ENCODE measurements at regions not wholly inside any gene's neighbourhood (a gene's known extent, or its start where the extent isn't known, plus 50 kb on each side); places are given as distances from the start of the nearest gene placed in this dataset.

DNA sequence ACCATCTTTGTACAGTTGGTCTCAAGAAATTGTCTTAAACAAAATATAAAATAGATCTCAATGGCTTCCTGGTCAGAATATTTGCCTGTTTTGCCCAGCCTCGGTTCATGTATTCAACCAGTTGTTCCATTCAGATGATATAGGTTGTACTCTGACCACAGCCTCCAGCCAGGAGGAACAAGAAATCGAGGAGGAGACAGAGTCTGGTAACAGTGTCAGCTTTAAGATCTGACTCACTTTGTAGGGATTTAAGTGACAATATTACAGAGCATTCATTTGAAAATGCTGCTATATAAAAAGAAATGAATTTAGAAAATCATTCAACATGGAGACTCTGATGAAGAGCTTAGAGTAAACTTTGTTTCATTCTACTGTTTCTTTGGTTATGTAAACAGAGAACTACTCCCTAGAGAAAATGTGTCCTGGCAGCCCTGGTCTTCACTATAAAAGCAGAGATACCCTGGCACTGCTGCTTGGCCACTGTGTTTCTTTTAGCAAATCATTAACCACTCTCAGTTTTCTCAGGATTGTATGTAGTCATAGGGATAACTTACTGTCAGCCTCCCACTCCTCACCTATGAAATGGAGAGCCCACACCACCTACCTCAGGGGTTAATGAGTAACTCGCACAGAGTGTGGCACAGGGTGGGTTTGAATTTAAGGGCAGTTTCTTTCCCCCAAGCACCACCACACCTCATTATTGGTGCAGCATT lies 53.5 kb downstream of the PAGE2 start:
- H3K9ac ChIP-seq (ENCODE audit: insufficient read length), result no peak overlapping the region
- DNase-seq (ENCODE audit: low read depth, low spot score), result no peak
- no peak overlapping the region for H3K4me3 ChIP-seq
- H3K36me3 ChIP-seq (ENCODE audit: insufficient read depth, low read length), result peaks cover 7% of the 10 kb centered on the region; the same call in 1 of the 2 replicates
- no peak for TF ChIP-seq FOXP2 (optimal IDR thresholded peaks at IDR 0.05; ENCODE audit: control extremely low read depth, extremely low read length, insufficient read depth)
- no peak for TF ChIP-seq EZH2 (IDR thresholded peaks at IDR 0.05)
- TF ChIP-seq POLR2AphosphoS5 (IDR thresholded peaks at IDR 0.05; ENCODE audit: borderline replicate concordance, low read depth, low read length), result no peak
- H3K27ac ChIP-seq, result no peak overlapping the region
- H3K9me3 ChIP-seq (ENCODE audit: low read depth, low read length), result no peaks in the 10 kb centered on the region

DNA sequence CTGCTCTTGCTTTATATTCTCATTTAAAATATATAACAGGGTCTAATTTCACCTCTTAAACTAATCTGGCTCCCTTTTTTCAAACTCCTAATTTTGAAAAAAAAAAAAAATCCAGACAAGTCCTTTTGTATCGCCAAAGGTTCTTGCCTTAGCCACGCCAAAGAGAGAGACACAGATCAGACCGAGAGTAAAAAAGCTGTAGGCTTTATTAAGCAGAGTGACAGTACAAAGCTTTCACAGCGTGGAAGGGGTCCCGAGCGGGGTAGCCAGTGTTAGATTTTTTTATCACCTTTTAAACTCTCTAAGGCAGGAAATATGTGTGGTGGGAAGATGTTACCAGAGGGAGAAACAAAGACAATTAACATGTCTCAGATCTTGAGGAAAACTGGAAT lies 54.1 kb downstream of the PAGE2 start:
- Histone ChIP-seq H3K9ac (ENCODE audit: insufficient read length) (no peak overlapping the region), H3K4me3 (no peak overlapping the region), H3K27ac (no peak overlapping the region), H3K36me3 (ENCODE audit: insufficient read depth, low read length) (peaks cover 7% of the 10 kb centered on the region; the same call in 1 of the 2 replicates), H3K9me3 (ENCODE audit: low read depth, low read length) (no peaks in the 10 kb centered on the region)
- TF ChIP-seq FOXP2 (optimal IDR thresholded peaks at IDR 0.05; ENCODE audit: control extremely low read depth, extremely low read length, insufficient read depth) (no peak), EZH2 (IDR thresholded peaks at IDR 0.05) (no peak), POLR2AphosphoS5 (IDR thresholded peaks at IDR 0.05; ENCODE audit: borderline replicate concordance, low read depth, low read length) (no peak)
- DNase-seq (ENCODE audit: low read depth, low spot score), result no peak

DNA sequence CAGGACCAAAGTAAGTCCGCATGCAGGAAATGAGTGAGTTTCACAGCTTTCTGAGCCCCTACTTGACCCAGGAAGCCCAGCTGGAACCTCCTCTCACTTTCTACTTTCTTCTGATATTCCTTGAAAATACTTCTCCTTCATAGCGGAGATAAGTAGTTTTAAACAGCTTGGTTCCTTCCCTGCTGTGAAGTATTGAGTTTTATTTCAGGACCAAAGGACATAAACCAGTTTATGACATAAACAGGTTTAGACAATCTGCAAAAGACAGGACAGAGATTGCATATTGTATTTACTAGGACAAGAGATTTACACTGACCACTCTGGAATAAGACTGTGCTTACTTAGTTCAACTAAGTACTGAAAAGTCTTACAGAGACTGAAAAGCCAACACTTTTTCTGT lies 54.8 kb downstream of the PAGE2 start:
- Histone ChIP-seq H3K27ac (no peak overlapping the region), H3K4me3 (no peak overlapping the region), H3K9ac (ENCODE audit: insufficient read length) (no peak overlapping the region), H3K36me3 (ENCODE audit: insufficient read depth, low read length) (peaks cover 7% of the 10 kb centered on the region; the same call in 1 of the 2 replicates), H3K9me3 (ENCODE audit: low read depth, low read length) (no peaks in the 10 kb centered on the region)
- TF ChIP-seq EZH2 (IDR thresholded peaks at IDR 0.05), result no peak
- TF ChIP-seq POLR2AphosphoS5 (IDR thresholded peaks at IDR 0.05; ENCODE audit: borderline replicate concordance, low read depth, low read length), result no peak
- TF ChIP-seq FOXP2 (optimal IDR thresholded peaks at IDR 0.05; ENCODE audit: control extremely low read depth, extremely low read length, insufficient read depth), result no peak
- no peak for DNase-seq (ENCODE audit: low read depth, low spot score)

DNA sequence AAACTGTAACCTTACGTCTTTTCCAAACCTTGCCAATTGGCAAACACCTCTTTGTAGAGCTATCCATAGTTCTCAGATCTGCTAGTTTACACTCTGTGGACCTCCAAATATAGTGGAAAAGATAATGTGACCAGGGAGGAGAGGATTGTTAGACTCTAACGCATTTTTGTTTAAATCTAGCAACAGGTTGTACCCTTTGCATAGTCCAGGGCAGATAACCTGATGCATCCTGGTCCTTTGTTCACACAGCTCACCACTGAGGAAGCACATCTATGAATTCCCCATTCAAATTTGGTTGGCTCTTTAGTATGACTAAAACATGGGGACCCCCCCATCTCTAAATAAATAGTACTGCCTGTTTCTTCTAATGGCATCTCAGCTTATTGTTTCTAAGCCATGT lies 55.9 kb downstream of the PAGE2 start:
- peaks cover 7% of the 10 kb centered on the region; the same call in 1 of the 2 replicates for H3K36me3 ChIP-seq (ENCODE audit: insufficient read depth, low read length)
- H3K9me3 ChIP-seq (ENCODE audit: low read depth, low read length), result no peaks in the 10 kb centered on the region
- DNase-seq (ENCODE audit: low read depth, low spot score), result no peak
- H3K4me3 ChIP-seq, result no peak overlapping the region
- H3K27ac ChIP-seq, result no peak overlapping the region
- no peak for TF ChIP-seq FOXP2 (optimal IDR thresholded peaks at IDR 0.05; ENCODE audit: control extremely low read depth, extremely low read length, insufficient read depth)
- no peak for TF ChIP-seq EZH2 (IDR thresholded peaks at IDR 0.05)
- no peak for TF ChIP-seq POLR2AphosphoS5 (IDR thresholded peaks at IDR 0.05; ENCODE audit: borderline replicate concordance, low read depth, low read length)
- no peak overlapping the region for H3K9ac ChIP-seq (ENCODE audit: insufficient read length)

DNA sequence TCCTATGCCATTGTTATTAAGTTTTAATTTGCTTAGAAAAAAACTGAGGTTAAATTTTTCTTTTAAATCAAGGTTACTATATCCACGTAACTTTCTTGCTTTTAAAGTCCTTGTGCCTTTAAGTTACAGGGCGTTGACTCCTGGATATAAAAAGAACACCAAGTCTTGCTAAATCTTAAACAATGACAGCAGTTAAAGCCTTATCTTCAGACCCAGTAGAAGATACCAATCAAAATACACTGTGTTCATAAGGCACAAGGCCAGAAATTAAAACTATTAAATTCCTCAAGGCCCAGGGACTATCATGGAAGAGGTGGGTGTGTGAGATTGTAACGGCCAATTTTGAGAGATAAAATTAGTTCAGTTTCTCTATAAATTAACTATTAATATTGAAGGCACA lies 60.4 kb downstream of the PAGE2 start:
- TF ChIP-seq EZH2 (IDR thresholded peaks at IDR 0.05) (no peak), FOXP2 (optimal IDR thresholded peaks at IDR 0.05; ENCODE audit: control extremely low read depth, extremely low read length, insufficient read depth) (no peak), POLR2AphosphoS5 (IDR thresholded peaks at IDR 0.05; ENCODE audit: borderline replicate concordance, low read depth, low read length) (no peak)
- H3K36me3 ChIP-seq (ENCODE audit: insufficient read depth, low read length), result peaks cover 7% of the 10 kb centered on the region; the same call in 1 of the 2 replicates
- no peak overlapping the region for H3K27ac ChIP-seq
- no peaks in the 10 kb centered on the region for H3K9me3 ChIP-seq (ENCODE audit: low read depth, low read length)
- no peak overlapping the region for H3K9ac ChIP-seq (ENCODE audit: insufficient read length)
- DNase-seq (ENCODE audit: low read depth, low spot score), result no peak
- H3K4me3 ChIP-seq, result no peak overlapping the region

DNA sequence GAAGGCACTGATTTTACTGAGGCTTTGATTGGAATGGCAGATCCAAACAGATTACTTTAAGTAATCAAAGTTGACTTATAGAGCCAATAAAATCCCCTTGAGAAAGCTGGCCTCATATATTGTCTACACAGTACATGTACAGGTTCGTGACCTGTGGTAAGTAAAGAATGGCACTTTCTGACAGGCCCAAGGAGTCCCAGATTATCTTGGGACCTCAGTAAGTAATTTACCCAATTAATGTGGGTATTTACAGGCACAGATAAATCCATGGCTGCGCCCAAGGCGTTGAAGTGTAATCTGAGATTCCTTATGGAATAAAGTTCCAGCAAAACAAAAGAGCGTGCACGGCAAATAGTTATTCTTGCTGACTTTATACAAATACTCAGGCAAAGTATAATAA lies 62.4 kb downstream of the PAGE2 start:
- Histone ChIP-seq H3K36me3 (ENCODE audit: insufficient read depth, low read length) (no peaks in the 10 kb centered on the region), H3K9me3 (ENCODE audit: low read depth, low read length) (no peaks in the 10 kb centered on the region), H3K27ac (no peak overlapping the region), H3K9ac (ENCODE audit: insufficient read length) (no peak overlapping the region), H3K4me3 (no peak overlapping the region)
- TF ChIP-seq POLR2AphosphoS5 (IDR thresholded peaks at IDR 0.05; ENCODE audit: borderline replicate concordance, low read depth, low read length) (no peak), FOXP2 (optimal IDR thresholded peaks at IDR 0.05; ENCODE audit: control extremely low read depth, extremely low read length, insufficient read depth) (no peak), EZH2 (IDR thresholded peaks at IDR 0.05) (no peak)
- no peak for DNase-seq (ENCODE audit: low read depth, low spot score)

DNA sequence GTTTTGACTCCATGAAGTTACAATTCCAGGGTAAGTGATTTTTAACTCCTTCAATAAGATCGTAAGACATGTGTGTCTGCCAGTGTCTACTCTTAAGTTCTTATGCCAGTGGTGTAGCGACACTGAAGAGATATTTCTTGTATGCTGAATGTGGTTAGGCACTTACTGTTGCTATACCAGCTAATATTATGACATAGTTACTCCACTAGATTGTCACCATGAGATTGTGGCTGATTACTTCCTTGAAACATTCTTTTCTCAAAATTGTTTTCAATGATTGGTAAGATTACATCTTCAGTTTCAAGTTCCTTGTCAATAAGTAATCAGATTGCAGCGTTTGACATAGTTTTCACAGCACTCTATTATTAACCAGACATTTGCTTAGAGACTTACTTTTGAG lies 60.6 kb upstream of the PAGE5 start:
- no peak for DNase-seq (ENCODE audit: low read depth, low spot score)
- Histone ChIP-seq H3K36me3 (ENCODE audit: insufficient read depth, low read length) (peaks cover 3% of the 10 kb centered on the region; the same call in 1 of the 2 replicates), H3K9ac (ENCODE audit: insufficient read length) (no peak overlapping the region), H3K27ac (no peak overlapping the region), H3K4me3 (peak overlapping the region; percentile 89), H3K9me3 (ENCODE audit: low read depth, low read length) (no peaks in the 10 kb centered on the region)
- TF ChIP-seq POLR2AphosphoS5 (IDR thresholded peaks at IDR 0.05; ENCODE audit: borderline replicate concordance, low read depth, low read length), result no peak
- TF ChIP-seq FOXP2 (optimal IDR thresholded peaks at IDR 0.05; ENCODE audit: control extremely low read depth, extremely low read length, insufficient read depth), result no peak
- no peak for TF ChIP-seq EZH2 (IDR thresholded peaks at IDR 0.05)

DNA sequence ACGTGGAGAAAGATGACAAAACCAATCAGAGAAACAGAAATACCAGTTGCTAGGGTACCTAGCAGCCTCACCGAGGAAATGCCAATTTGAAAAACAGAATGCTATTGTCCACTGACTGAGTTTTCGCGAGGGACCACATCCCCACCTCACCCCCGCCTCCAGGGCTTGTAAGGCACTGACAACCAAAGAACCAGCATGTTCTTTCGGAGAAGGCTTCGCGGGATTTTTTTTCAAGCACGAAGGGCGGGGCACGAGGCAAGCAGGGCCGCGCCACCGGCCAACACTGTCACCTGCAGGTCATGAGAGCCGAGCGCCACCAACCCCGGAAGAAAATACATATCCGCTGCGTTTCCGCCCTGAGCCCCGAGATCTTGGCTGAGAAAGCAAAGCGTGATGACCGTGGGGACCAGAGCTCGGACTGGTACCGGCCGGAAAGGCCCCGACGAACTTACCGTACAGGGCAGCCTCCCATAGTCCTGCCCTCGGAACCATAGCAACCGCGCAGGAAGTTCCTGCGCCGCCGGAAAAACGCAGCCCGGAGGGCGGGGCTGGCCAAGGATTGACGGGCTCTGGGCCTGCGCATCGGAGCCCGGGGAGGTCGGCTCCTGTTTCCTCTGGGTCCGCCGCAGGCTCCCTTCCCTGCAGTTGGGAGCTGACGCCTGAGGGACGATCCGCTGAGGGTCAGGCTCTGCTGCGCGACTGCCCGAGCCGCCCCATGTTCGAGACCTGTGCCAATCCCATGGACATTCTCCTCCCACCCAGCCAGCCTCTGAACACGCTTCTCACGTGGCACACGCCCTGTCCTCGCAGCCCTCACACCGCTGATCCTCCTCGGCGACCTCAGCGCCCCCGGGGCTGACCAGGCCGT lies 59.2 kb upstream of the PAGE5 start:
- H3K27ac ChIP-seq, result peak overlapping the region; percentile 59; the same call in 1 of the 2 replicates
- no peaks in the 10 kb centered on the region for H3K9me3 ChIP-seq (ENCODE audit: low read depth, low read length)
- H3K36me3 ChIP-seq (ENCODE audit: insufficient read depth, low read length), result peaks cover 3% of the 10 kb centered on the region; the same call in 1 of the 2 replicates
- H3K4me3 ChIP-seq, result peak overlapping the region; percentile 89
- peak overlapping the region; percentile 80 for H3K9ac ChIP-seq (ENCODE audit: insufficient read length)
- TF ChIP-seq POLR2AphosphoS5 (IDR thresholded peaks at IDR 0.05; ENCODE audit: borderline replicate concordance, low read depth, low read length), result peak; percentile 73
- TF ChIP-seq EZH2 (IDR thresholded peaks at IDR 0.05), result no peak
- no peak for TF ChIP-seq FOXP2 (optimal IDR thresholded peaks at IDR 0.05; ENCODE audit: control extremely low read depth, extremely low read length, insufficient read depth)
- peak; percentile 10 for DNase-seq (ENCODE audit: low read depth, low spot score)
